Lower leg skin (tissue), 4 donors: ENCODE measurements at regions not wholly inside any gene's neighbourhood (a gene's known extent, or its start where the extent isn't known, plus 50 kb on each side); places are given as distances from the start of the nearest gene placed in this dataset.

Experiments
- DNase-seq, 2 donors: peaks; one replicate each; pipeline ENCODE4 v3.0.0-alpha.2; 2019; ENCODE audit warnings: low spot score in 2 of 2
- H3K4me3 ChIP-seq: fragments of 200-600 bp; sonication (generic); 2 replicates; pipeline ENCODE4 v1.5.1; 2017; ENCODE audit warnings: mild to moderate bottlenecking, low read depth; ENCODE audit not compliant: poor library complexity, severe bottlenecking
- POLR2A ChIP-seq, 2 donors: fragments of 450-650 bp; IDR thresholded peaks; one replicate each; pipeline ENCODE4 v1.6.1; 2016 to 2017; ENCODE audit warnings: antibody characterized with exemption in 2 of 2, mild to moderate bottlenecking in 1 of 2, moderate library complexity in 1 of 2
- WGBS, 2 donors: methylation state at CpG; one replicate each; pipeline ENCODE4 v1.1.5; 2018; 5-methylcytosine and 5-hydroxymethylcytosine counted together
- intact Hi-C: fragments of 100-400 bp; cut with DNase I; formaldehyde crosslinking; loops from one replicate; pipeline ENCODE4 v1.15.0; 2023; ENCODE audit warnings: low total_unique reads
- TF ChIP-seq, protein P1 (sequence below), 3 donors: fragments of 450-650 bp; IDR thresholded peaks; one replicate each; pipeline ENCODE4 v1.5.1; 2016; ENCODE audit warnings: antibody characterized with exemption in 3 of 3, mild to moderate bottlenecking in 3 of 3, moderate library complexity in 2 of 3

- intact Hi-C loops = loop anchor here (10.0 kb wide), 1 partner anchor 725 kb away; no protein-coding TSS in a partner anchor
- no peak overlapping the region for H3K4me3 ChIP-seq
- no peak for TF ChIP-seq POLR2A (IDR thresholded peaks at IDR 0.05)
- TF ChIP-seq, protein P1, sequence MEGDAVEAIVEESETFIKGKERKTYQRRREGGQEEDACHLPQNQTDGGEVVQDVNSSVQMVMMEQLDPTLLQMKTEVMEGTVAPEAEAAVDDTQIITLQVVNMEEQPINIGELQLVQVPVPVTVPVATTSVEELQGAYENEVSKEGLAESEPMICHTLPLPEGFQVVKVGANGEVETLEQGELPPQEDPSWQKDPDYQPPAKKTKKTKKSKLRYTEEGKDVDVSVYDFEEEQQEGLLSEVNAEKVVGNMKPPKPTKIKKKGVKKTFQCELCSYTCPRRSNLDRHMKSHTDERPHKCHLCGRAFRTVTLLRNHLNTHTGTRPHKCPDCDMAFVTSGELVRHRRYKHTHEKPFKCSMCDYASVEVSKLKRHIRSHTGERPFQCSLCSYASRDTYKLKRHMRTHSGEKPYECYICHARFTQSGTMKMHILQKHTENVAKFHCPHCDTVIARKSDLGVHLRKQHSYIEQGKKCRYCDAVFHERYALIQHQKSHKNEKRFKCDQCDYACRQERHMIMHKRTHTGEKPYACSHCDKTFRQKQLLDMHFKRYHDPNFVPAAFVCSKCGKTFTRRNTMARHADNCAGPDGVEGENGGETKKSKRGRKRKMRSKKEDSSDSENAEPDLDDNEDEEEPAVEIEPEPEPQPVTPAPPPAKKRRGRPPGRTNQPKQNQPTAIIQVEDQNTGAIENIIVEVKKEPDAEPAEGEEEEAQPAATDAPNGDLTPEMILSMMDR (IDR thresholded peaks at IDR 0.05) = no peak
- DNase-seq = no peak
- 16 to 18% methylated on average over 6 of the region's 6 CpGs for WGBS, 2 donors
Measured at GRCh38 chr18:75809926-75810255, 382.4 kb upstream of the SMIM21 start.

DNA sequence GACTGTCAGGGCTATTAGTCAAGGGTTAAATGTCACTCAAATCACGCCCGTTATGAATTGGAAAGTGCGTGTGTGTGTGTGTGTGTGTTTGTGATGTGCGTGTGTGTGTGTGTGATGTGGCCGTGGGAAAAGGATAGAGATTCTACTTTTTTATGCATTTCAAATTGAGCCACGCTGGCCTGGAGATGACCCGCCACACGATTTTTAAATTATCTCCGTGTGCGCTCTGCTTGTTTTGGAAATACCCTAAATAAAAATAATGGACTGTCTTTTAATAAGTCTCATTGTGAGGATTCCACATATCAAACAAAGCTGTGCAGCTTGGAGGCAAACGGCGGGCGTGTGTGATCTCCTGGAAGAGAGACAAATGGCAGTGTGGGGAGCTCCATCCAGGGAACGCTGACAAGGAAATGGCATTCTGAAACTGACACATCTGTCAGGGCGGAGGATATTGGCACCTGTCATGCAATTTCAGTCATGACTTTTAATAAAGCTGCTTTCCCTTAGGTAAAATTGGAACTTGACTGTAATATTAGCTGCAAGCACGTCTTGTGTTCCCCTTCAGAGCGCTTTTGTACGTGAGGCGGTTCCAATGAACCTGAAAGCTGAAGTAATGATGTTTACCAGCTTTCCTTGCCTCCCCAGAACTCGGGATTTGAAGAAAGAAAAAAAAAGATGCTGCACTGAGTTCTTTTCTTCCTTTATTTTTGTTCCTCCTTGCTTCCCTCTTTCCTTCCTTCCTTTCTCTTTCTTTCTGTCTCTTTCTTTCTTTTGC lies 381.8 kb upstream of the SMIM21 start:
- H3K4me3 ChIP-seq = no peak overlapping the region
- no peak for DNase-seq
- WGBS, 2 donors = 22% methylated on average over 20 of the region's 20 CpGs
- intact Hi-C loops = no loop called here
- TF ChIP-seq, protein P1 (IDR thresholded peaks at IDR 0.05) = no peak
- TF ChIP-seq POLR2A (IDR thresholded peaks at IDR 0.05) = no peak

- WGBS, 2 donors = 76 to 82% methylated on average over 3 of the region's 3 CpGs
- no peak for DNase-seq
- no peak overlapping the region for H3K4me3 ChIP-seq
- TF ChIP-seq, protein P1 (IDR thresholded peaks at IDR 0.05) = no peak
- TF ChIP-seq POLR2A (IDR thresholded peaks at IDR 0.05) = no peak
- intact Hi-C loops = no loop called here
Measured at GRCh38 chr18:75805265-75805664, 377.8 kb upstream of the SMIM21 start.

DNA sequence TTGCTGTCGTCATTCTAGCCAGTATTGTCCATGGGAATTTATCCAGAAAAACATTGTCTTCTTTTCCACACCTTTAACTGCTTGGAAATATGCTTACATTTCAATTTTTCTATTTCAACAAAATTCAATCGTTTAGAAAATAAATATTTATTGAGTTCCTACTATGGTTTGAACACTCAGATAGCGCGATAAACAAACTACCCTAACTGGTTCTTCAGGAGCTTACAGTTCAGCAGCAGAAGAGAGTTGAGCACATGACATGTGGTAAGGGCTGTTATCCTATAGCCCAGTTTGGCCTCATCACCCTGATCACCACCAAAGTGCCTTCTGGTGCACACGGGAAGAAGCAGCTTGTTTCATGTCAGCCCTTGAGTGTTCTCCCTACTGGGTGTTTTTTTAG lies 375.2 kb upstream of the SMIM21 start:
- no peak for TF ChIP-seq POLR2A (IDR thresholded peaks at IDR 0.05)
- TF ChIP-seq, protein P1 (IDR thresholded peaks at IDR 0.05) = no peak
- no peak overlapping the region for H3K4me3 ChIP-seq
- intact Hi-C loops = no loop called here
- DNase-seq = no peak
- WGBS, 2 donors = 86 to 91% methylated on average over 5 of the region's 5 CpGs

GRCh38 chr18:75801178-75801577 lies 373.7 kb upstream of the SMIM21 start:
- 94 to 95% methylated on average over 12 of the region's 12 CpGs for WGBS, 2 donors
- no peak for DNase-seq
- intact Hi-C loops = no loop called here
- no peak overlapping the region for H3K4me3 ChIP-seq
- TF ChIP-seq, protein P1 (IDR thresholded peaks at IDR 0.05) = no peak
- TF ChIP-seq POLR2A (IDR thresholded peaks at IDR 0.05) = no peak

GRCh38 chr18:75800331-75800648 lies 372.8 kb upstream of the SMIM21 start:
- no peak overlapping the region for H3K4me3 ChIP-seq
- DNase-seq = no peak
- TF ChIP-seq, protein P1 (IDR thresholded peaks at IDR 0.05) = no peak
- TF ChIP-seq POLR2A (IDR thresholded peaks at IDR 0.05) = no peak
- 80 to 86% methylated on average over 6 of the region's 6 CpGs for WGBS, 2 donors
- intact Hi-C loops = no loop called here
